Right atrium auricular region (tissue), 2 donors: ENCODE measurements at regions not wholly inside any gene's neighbourhood (a gene's known extent, or its start where the extent isn't known, plus 50 kb on each side); places are given as distances from the start of the nearest gene placed in this dataset.
A peak's percentile ranks its signal among the peaks of the same experiment; 100 is the strongest.
"Not testable (repeated sequence)": the region's sequence is repeated elsewhere in the genome, so short reads cannot be mapped to it uniquely, and the experiment has no call there.

ENCODE experiments used
- DNase-seq: peaks from one replicate; pipeline ENCODE4 v3.0.0-alpha.2; 2019; ENCODE audit warnings: low spot score
- H3K27ac ChIP-seq, 2 donors: fragments of 200-600 bp; sonication (generic); 1 replicate in 1 of 2; 2 replicates in 1 of 2; pipeline ENCODE4 v1.5.1; 2016 to 2019
- H3K27me3 ChIP-seq, 2 donors: fragments of 200-600 bp; sonication (generic); one replicate each; pipeline versions ENCODE4 v1.5.1 to v1.6.0; 2017 to 2019
- H3K36me3 ChIP-seq: fragments of 200-600 bp; sonication (generic); one replicate; pipeline ENCODE4 v1.5.1; 2016
- H3K4me1 ChIP-seq, 2 donors: fragments of 200-600 bp; sonication (generic); one replicate each; pipeline versions ENCODE4 v1.5.1 to v1.6.0; 2017 to 2019
- H3K4me3 ChIP-seq, 2 donors: fragments of 200-600 bp; sonication (generic); 1 replicate in 1 of 2; 2 replicates in 1 of 2; pipeline ENCODE4 v1.5.1; 2017 to 2019; ENCODE audit warnings: mild to moderate bottlenecking in 1 of 2, moderate library complexity in 1 of 2
- H3K9me3 ChIP-seq, 2 donors: fragments of 200-600 bp; sonication (generic); one replicate each; pipeline ENCODE4 v1.5.1; 2019
- CTCF ChIP-seq, 2 donors: fragments of 200-600 bp; sonication (generic); IDR thresholded peaks; one replicate each; pipeline ENCODE4 v1.5.1; 2019; ENCODE audit warnings: antibody characterized with exemption in 2 of 2

GRCh38 chr6:21759721-21760120, 166.2 kb downstream of the SOX4 start:
- DNase-seq, result no peak
- no peak for TF ChIP-seq CTCF (IDR thresholded peaks at IDR 0.05)
- Histone ChIP-seq H3K27me3 (no peaks in the 10 kb centered on the region), H3K9me3 (no peaks in the 10 kb centered on the region), H3K27ac (no peak overlapping the region), H3K4me3 (no peak overlapping the region), H3K4me1 (no peaks in the 10 kb centered on the region), H3K36me3 (no peaks in the 10 kb centered on the region)

GRCh38 chr6:21761053-21761730, 167.6 kb downstream of the SOX4 start:
- H3K27me3 ChIP-seq, DNase-seq, H3K4me1 ChIP-seq, H3K27ac ChIP-seq, H3K9me3 ChIP-seq, H3K4me3 ChIP-seq, H3K36me3 ChIP-seq: not testable (repeated sequence)

GRCh38 chr6:21764989-21765388, 171.4 kb downstream of the SOX4 start:
- DNase-seq, result no peak
- no peak overlapping the region for H3K27ac ChIP-seq

GRCh38 chr6:21767891-21768648, 174.5 kb downstream of the SOX4 start:
- Histone ChIP-seq H3K4me3 (no peak overlapping the region), H3K36me3 (no peaks in the 10 kb centered on the region), H3K27ac (no peak overlapping the region), H3K4me1 (peaks cover 0 to 27% of the 10 kb centered on the region in 2 donors), H3K9me3 (no peaks in the 10 kb centered on the region), H3K27me3 (no peaks in the 10 kb centered on the region)
- no peak for DNase-seq
- TF ChIP-seq CTCF (IDR thresholded peaks at IDR 0.05), result no peak

More at GRCh38 chr6:21764989-21765388, 171.4 kb downstream of the SOX4 start:
- H3K9me3 ChIP-seq, result no peaks in the 10 kb centered on the region
- peaks cover 0 to 14% of the 10 kb centered on the region in 2 donors for H3K4me1 ChIP-seq
- H3K36me3 ChIP-seq, result no peaks in the 10 kb centered on the region
- TF ChIP-seq CTCF (IDR thresholded peaks at IDR 0.05), result no peak
- no peak overlapping the region for H3K4me3 ChIP-seq
- no peaks in the 10 kb centered on the region for H3K27me3 ChIP-seq

GRCh38 chr6:21769405-21769861, 175.9 kb downstream of the SOX4 start:
- peak overlapping the region; percentile 7 to 55 for H3K27ac ChIP-seq
- H3K4me3 ChIP-seq, result no peak overlapping the region
- no peaks in the 10 kb centered on the region for H3K9me3 ChIP-seq
- TF ChIP-seq CTCF (IDR thresholded peaks at IDR 0.05), result no peak
- DNase-seq, result no peak
- H3K36me3 ChIP-seq, result no peaks in the 10 kb centered on the region
- H3K27me3 ChIP-seq, result no peaks in the 10 kb centered on the region
- H3K4me1 ChIP-seq, result peaks cover 0 to 27% of the 10 kb centered on the region in 2 donors

GRCh38 chr6:21769968-21770367, 176.4 kb downstream of the SOX4 start:
- peaks cover 0 to 27% of the 10 kb centered on the region in 2 donors for H3K4me1 ChIP-seq
- DNase-seq, result no peak
- H3K4me3 ChIP-seq, result no peak overlapping the region
- H3K9me3 ChIP-seq, result no peaks in the 10 kb centered on the region
- H3K27me3 ChIP-seq, result no peaks in the 10 kb centered on the region
- H3K27ac ChIP-seq, result peak overlapping the region in 1 of 2 donors; percentile 55
- TF ChIP-seq CTCF (IDR thresholded peaks at IDR 0.05), result no peak
- no peaks in the 10 kb centered on the region for H3K36me3 ChIP-seq
